ENCODE measurements at regions not wholly inside any gene's neighbourhood (a gene's known extent, or its start where the extent isn't known, plus 50 kb on each side); places are given as distances from the start of the nearest gene placed in this dataset.

DNA sequence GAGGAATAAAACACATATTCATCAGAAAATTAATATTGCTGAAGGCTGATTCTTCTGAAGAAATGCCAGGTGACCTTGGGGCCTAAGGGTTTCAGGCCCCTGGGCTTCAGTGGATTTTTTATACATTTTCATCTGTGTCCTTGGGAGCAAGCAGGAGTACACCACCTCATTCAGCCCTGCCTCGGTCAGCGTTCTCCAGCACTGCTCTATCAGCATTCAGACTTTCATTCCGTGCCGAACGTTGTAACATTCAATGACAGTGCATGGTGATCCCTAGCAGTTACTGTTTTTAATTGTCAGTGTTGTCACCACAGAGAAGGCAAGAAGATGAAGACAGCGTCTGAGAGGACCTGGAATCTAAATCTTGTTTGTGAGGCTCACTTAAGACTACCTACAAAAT, 490.4 kb downstream of the DNAH5 start:
- Histone ChIP-seq H3K79me2 (ENCODE audit: insufficient read depth, low read length) (no peaks in the 10 kb centered on the region), H4K20me1 (ENCODE audit: insufficient read depth, low read length) (no peaks in the 10 kb centered on the region), H3K27ac (ENCODE audit: low read length) (no peak overlapping the region), H3K4me2 (ENCODE audit: insufficient read depth, low read length) (no peak overlapping the region), H3K9me3 (ENCODE audit: insufficient read depth, low read length, severe bottlenecking) (no peaks in the 10 kb centered on the region), H3K4me1 (ENCODE audit: insufficient read depth, low read length) (no peaks in the 10 kb centered on the region), H3K9ac (ENCODE audit: low read depth, low read length) (no peak overlapping the region), H2AFZ (ENCODE audit: low read depth, low read length) (no peak overlapping the region), H3K27me3 (ENCODE audit: insufficient read depth, low read length, poor library complexity) (no peaks in the 10 kb centered on the region), H3K4me3 (ENCODE audit: low read depth in 1 of 2, low read length in 2 of 2) (no peak overlapping the region), H3K36me3 (ENCODE audit: insufficient read depth, low read length) (no peaks in the 10 kb centered on the region)
- ATAC-seq (ENCODE audit: insufficient read depth, low read depth) (no peak), DNase-seq (no peak)
- TF ChIP-seq, protein P1, sequence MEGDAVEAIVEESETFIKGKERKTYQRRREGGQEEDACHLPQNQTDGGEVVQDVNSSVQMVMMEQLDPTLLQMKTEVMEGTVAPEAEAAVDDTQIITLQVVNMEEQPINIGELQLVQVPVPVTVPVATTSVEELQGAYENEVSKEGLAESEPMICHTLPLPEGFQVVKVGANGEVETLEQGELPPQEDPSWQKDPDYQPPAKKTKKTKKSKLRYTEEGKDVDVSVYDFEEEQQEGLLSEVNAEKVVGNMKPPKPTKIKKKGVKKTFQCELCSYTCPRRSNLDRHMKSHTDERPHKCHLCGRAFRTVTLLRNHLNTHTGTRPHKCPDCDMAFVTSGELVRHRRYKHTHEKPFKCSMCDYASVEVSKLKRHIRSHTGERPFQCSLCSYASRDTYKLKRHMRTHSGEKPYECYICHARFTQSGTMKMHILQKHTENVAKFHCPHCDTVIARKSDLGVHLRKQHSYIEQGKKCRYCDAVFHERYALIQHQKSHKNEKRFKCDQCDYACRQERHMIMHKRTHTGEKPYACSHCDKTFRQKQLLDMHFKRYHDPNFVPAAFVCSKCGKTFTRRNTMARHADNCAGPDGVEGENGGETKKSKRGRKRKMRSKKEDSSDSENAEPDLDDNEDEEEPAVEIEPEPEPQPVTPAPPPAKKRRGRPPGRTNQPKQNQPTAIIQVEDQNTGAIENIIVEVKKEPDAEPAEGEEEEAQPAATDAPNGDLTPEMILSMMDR (IDR thresholded peaks at IDR 0.05; ENCODE audit: borderline replicate concordance, extremely low read depth, low read length, poor library complexity, severe bottlenecking) = no peak

DNA sequence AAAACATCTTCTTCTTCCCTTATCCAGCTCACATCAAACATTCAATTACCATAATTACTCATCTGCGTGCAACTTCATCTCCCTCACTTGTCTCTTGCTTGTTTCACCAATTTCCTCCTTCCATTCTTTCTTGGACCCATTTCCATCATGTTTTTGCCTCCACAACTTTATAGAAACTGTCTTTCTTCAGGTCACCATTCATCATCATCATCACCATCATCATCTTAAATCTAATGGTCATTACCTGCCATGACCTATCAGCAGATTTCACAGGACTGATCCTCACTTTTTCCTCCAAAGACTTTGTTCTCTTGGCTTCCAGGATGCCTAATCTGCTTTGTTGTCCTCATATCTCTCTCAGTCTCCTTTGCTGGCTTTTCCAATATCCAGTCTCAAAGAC, 495.6 kb downstream of the DNAH5 start:
- H2AFZ ChIP-seq (ENCODE audit: low read depth, low read length) = no peak overlapping the region
- no peaks in the 10 kb centered on the region for H3K79me2 ChIP-seq (ENCODE audit: insufficient read depth, low read length)
- no peak overlapping the region for H3K4me3 ChIP-seq (ENCODE audit: low read depth in 1 of 2, low read length in 2 of 2)
- no peaks in the 10 kb centered on the region for H3K27me3 ChIP-seq (ENCODE audit: insufficient read depth, low read length, poor library complexity)
- no peak overlapping the region for H3K9ac ChIP-seq (ENCODE audit: low read depth, low read length)
- DNase-seq = no peak
- ATAC-seq (ENCODE audit: insufficient read depth, low read depth) = no peak
- TF ChIP-seq, protein P1 (IDR thresholded peaks at IDR 0.05; ENCODE audit: borderline replicate concordance, extremely low read depth, low read length, poor library complexity, severe bottlenecking) = no peak
- TF ChIP-seq EZH2 (IDR thresholded peaks at IDR 0.05; ENCODE audit: borderline replicate concordance, low read depth, low read length, severe bottlenecking) = no peak
- H3K4me1 ChIP-seq (ENCODE audit: insufficient read depth, low read length) = no peaks in the 10 kb centered on the region
- H4K20me1 ChIP-seq (ENCODE audit: insufficient read depth, low read length) = no peaks in the 10 kb centered on the region
- no peak overlapping the region for H3K4me2 ChIP-seq (ENCODE audit: insufficient read depth, low read length)
- no peak overlapping the region for H3K27ac ChIP-seq (ENCODE audit: low read length)
- H3K9me3 ChIP-seq (ENCODE audit: insufficient read depth, low read length, severe bottlenecking) = no peaks in the 10 kb centered on the region
- H3K36me3 ChIP-seq (ENCODE audit: insufficient read depth, low read length) = no peaks in the 10 kb centered on the region

DNA sequence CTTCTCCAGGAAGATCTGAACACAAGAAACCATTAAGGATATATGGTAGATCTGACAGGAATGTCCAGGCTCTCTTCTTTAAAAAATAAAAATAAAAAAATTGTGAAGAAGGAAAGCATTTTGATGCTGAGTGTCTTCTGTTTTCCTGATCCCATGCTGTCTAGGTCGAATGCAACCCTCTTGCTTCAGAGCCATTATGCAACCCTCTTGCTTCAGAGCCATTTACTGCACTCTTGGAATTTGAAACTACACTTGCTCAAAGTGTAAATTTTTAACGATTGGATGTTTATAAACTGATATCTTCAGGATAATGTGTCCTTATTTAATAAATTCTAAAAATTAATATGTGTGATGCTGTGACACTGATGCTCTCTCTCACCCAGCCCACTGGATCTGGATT, 505.1 kb downstream of the DNAH5 start:
- DNase-seq = no peak
- Histone ChIP-seq H3K9me3 (ENCODE audit: insufficient read depth, low read length, severe bottlenecking) (no peaks in the 10 kb centered on the region), H3K27me3 (ENCODE audit: insufficient read depth, low read length, poor library complexity) (no peaks in the 10 kb centered on the region), H3K4me3 (ENCODE audit: low read depth in 1 of 2, low read length in 2 of 2) (no peak overlapping the region), H3K4me1 (ENCODE audit: insufficient read depth, low read length) (no peaks in the 10 kb centered on the region), H3K36me3 (ENCODE audit: insufficient read depth, low read length) (no peaks in the 10 kb centered on the region), H3K27ac (ENCODE audit: low read length) (no peak overlapping the region), H2AFZ (ENCODE audit: low read depth, low read length) (no peak overlapping the region), H4K20me1 (ENCODE audit: insufficient read depth, low read length) (no peaks in the 10 kb centered on the region), H3K79me2 (ENCODE audit: insufficient read depth, low read length) (no peaks in the 10 kb centered on the region), H3K9ac (ENCODE audit: low read depth, low read length) (no peak overlapping the region), H3K4me2 (ENCODE audit: insufficient read depth, low read length) (no peak overlapping the region)
- ATAC-seq (ENCODE audit: insufficient read depth, low read depth) = no peak
- TF ChIP-seq EZH2 (IDR thresholded peaks at IDR 0.05; ENCODE audit: borderline replicate concordance, low read depth, low read length, severe bottlenecking) = no peak
- TF ChIP-seq, protein P1 (IDR thresholded peaks at IDR 0.05; ENCODE audit: borderline replicate concordance, extremely low read depth, low read length, poor library complexity, severe bottlenecking) = no peak
